ENCODE measurements at regions not wholly inside any gene's neighbourhood (a gene's known extent, or its start where the extent isn't known, plus 50 kb on each side); places are given as distances from the start of the nearest gene placed in this dataset.

DNA sequence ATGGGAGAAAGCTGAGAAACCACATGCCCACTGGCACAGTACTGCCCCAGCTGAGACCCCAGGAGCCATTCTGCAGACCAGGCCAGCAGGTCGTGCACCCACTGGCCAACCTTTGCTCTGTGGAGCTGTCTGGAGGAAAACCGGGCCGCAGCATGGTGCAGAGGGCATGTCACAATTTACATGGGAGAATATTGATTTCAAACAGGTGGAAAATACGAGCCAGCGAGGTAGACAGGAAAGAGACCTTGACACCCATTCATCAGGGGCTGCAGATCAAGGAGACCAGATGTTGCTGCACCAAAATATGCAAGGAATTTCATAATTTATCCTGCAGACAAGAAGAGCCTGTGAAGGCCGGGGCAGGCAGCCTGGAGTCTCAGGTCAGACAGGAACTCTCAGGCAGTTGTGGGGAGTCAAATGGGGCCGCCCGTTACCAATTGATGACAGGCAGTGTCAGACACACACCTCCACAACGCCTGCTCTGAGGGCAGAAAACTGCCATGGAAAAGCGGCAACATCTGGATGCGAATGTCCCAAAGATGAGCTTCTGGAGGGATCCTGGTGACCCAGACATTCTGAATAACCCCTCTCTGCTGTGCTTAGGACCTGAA is 74.6 kb upstream of the BCL11B start (continued):
- TF ChIP-seq ZNF713 (CRISPR knock-in tag; IDR thresholded peaks at IDR 0.05) (no peak), SNRNP70 (IDR thresholded peaks at IDR 0.05; ENCODE audit: low read depth, low read length) (no peak), SALL1 (CRISPR knock-in tag; IDR thresholded peaks at IDR 0.05) (peak; percentile 59), NCOA2 (CRISPR knock-in tag; IDR thresholded peaks at IDR 0.05) (no peak), ADNP (CRISPR knock-in tag; IDR thresholded peaks at IDR 0.05) (no peak), THAP11 (CRISPR knock-in tag; IDR thresholded peaks at IDR 0.05) (no peak), ZFP90 (CRISPR knock-in tag; IDR thresholded peaks at IDR 0.05; ENCODE audit: borderline replicate concordance) (no peak), MAFK (conservative IDR thresholded peaks at IDR 0.05 in 1 of 2, IDR thresholded peaks at IDR 0.05 in 1 of 2; ENCODE audit: low read length in 2 of 2) (no peak), RARA (CRISPR knock-in tag; IDR thresholded peaks at IDR 0.05) (0 out of 2 replicates have a peak, but pooled peaks have one; percentile 25), ZKSCAN1 (IDR thresholded peaks at IDR 0.05; ENCODE audit: low read length) (no peak), TEAD3 (CRISPR knock-in tag; optimal IDR thresholded peaks at IDR 0.05; ENCODE audit: borderline replicate concordance) (peak; percentile 63), ZSCAN9 (CRISPR knock-in tag; IDR thresholded peaks at IDR 0.05; ENCODE audit: borderline replicate concordance) (no peak)
- TF ChIP-seq, protein P1, sequence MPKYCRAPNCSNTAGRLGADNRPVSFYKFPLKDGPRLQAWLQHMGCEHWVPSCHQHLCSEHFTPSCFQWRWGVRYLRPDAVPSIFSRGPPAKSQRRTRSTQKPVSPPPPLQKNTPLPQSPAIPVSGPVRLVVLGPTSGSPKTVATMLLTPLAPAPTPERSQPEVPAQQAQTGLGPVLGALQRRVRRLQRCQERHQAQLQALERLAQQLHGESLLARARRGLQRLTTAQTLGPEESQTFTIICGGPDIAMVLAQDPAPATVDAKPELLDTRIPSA (CRISPR knock-in tag; IDR thresholded peaks at IDR 0.05; ENCODE audit: borderline replicate concordance), result no peak
- TF ChIP-seq, protein P2, sequence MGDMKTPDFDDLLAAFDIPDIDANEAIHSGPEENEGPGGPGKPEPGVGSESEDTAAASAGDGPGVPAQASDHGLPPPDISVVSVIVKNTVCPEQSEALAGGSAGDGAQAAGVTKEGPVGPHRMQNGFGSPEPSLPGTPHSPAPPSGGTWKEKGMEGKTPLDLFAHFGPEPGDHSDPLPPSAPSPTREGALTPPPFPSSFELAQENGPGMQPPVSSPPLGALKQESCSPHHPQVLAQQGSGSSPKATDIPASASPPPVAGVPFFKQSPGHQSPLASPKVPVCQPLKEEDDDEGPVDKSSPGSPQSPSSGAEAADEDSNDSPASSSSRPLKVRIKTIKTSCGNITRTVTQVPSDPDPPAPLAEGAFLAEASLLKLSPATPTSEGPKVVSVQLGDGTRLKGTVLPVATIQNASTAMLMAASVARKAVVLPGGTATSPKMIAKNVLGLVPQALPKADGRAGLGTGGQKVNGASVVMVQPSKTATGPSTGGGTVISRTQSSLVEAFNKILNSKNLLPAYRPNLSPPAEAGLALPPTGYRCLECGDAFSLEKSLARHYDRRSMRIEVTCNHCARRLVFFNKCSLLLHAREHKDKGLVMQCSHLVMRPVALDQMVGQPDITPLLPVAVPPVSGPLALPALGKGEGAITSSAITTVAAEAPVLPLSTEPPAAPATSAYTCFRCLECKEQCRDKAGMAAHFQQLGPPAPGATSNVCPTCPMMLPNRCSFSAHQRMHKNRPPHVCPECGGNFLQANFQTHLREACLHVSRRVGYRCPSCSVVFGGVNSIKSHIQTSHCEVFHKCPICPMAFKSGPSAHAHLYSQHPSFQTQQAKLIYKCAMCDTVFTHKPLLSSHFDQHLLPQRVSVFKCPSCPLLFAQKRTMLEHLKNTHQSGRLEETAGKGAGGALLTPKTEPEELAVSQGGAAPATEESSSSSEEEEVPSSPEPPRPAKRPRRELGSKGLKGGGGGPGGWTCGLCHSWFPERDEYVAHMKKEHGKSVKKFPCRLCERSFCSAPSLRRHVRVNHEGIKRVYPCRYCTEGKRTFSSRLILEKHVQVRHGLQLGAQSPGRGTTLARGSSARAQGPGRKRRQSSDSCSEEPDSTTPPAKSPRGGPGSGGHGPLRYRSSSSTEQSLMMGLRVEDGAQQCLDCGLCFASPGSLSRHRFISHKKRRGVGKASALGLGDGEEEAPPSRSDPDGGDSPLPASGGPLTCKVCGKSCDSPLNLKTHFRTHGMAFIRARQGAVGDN (CRISPR knock-in tag; IDR thresholded peaks at IDR 0.05), result no peak
- TF ChIP-seq, protein P3, sequence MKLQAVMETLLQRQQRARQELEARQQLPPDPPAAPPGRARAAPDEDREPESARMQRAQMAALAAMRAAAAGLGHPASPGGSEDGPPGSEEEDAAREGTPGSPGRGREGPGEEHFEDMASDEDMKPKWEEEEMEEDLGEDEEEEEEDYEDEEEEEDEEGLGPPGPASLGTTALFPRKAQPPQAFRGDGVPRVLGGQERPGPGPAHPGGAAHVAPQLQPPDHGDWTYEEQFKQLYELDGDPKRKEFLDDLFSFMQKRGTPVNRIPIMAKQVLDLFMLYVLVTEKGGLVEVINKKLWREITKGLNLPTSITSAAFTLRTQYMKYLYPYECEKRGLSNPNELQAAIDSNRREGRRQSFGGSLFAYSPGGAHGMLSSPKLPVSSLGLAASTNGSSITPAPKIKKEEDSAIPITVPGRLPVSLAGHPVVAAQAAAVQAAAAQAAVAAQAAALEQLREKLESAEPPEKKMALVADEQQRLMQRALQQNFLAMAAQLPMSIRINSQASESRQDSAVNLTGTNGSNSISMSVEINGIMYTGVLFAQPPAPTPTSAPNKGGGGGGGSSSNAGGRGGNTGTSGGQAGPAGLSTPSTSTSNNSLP (IDR thresholded peaks at IDR 0.05; ENCODE audit: low read depth, low read length), result no peak
- TF ChIP-seq, protein P4, sequence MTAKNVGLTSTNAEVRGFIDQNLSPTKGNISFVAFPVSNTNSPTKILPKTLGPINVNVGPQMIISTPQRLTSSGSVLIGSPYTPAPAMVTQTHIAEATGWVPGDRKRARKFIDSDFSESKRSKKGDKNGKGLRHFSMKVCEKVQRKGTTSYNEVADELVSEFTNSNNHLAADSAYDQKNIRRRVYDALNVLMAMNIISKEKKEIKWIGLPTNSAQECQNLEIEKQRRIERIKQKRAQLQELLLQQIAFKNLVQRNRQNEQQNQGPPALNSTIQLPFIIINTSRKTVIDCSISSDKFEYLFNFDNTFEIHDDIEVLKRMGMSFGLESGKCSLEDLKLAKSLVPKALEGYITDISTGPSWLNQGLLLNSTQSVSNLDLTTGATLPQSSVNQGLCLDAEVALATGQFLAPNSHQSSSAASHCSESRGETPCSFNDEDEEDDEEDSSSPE (CRISPR knock-in tag; IDR thresholded peaks at IDR 0.05), result no peak
- TF ChIP-seq, protein P5, sequence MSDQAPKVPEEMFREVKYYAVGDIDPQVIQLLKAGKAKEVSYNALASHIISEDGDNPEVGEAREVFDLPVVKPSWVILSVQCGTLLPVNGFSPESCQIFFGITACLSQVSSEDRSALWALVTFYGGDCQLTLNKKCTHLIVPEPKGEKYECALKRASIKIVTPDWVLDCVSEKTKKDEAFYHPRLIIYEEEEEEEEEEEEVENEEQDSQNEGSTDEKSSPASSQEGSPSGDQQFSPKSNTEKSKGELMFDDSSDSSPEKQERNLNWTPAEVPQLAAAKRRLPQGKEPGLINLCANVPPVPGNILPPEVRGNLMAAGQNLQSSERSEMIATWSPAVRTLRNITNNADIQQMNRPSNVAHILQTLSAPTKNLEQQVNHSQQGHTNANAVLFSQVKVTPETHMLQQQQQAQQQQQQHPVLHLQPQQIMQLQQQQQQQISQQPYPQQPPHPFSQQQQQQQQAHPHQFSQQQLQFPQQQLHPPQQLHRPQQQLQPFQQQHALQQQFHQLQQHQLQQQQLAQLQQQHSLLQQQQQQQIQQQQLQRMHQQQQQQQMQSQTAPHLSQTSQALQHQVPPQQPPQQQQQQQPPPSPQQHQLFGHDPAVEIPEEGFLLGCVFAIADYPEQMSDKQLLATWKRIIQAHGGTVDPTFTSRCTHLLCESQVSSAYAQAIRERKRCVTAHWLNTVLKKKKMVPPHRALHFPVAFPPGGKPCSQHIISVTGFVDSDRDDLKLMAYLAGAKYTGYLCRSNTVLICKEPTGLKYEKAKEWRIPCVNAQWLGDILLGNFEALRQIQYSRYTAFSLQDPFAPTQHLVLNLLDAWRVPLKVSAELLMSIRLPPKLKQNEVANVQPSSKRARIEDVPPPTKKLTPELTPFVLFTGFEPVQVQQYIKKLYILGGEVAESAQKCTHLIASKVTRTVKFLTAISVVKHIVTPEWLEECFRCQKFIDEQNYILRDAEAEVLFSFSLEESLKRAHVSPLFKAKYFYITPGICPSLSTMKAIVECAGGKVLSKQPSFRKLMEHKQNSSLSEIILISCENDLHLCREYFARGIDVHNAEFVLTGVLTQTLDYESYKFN (CRISPR knock-in tag; conservative IDR thresholded peaks at IDR 0.05), result 0 out of 2 replicates have a peak, but pooled peaks have one; percentile 26
- TF ChIP-seq, protein P6, sequence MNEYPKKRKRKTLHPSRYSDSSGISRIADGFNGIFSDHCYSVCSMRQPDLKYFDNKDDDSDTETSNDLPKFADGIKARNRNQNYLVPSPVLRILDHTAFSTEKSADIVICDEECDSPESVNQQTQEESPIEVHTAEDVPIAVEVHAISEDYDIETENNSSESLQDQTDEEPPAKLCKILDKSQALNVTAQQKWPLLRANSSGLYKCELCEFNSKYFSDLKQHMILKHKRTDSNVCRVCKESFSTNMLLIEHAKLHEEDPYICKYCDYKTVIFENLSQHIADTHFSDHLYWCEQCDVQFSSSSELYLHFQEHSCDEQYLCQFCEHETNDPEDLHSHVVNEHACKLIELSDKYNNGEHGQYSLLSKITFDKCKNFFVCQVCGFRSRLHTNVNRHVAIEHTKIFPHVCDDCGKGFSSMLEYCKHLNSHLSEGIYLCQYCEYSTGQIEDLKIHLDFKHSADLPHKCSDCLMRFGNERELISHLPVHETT (CRISPR knock-in tag; conservative IDR thresholded peaks at IDR 0.05), result no peak

All from HepG2 (cell line).